Mucosa of descending colon (tissue), 3 donors: ENCODE measurements at regions not wholly inside any gene's neighbourhood (a gene's known extent, or its start where the extent isn't known, plus 50 kb on each side); places are given as distances from the start of the nearest gene placed in this dataset.

Source experiments
- ATAC-seq: fragments of 200-7000 bp; cut with Tn5 transposase; one replicate; pipeline ENCODE4 v1.9.1; 2020; ENCODE audit warnings: mild to moderate bottlenecking, moderate library complexity
- DNase-seq, 3 donors: peaks; one replicate each; pipeline ENCODE4 v3.0.0-alpha.2; 2020
- H3K36me3 ChIP-seq: fragments of 200-600 bp; one replicate; pipeline ENCODE4 v1.8.0; 2021; ENCODE audit warnings: low read depth, mild to moderate bottlenecking
- H3K4me1 ChIP-seq: fragments of 200-600 bp; one replicate; pipeline ENCODE4 v1.8.0; 2021; ENCODE audit warnings: low read depth, mild to moderate bottlenecking
- H3K4me3 ChIP-seq: fragments of 200-600 bp; one replicate; pipeline ENCODE4 v1.8.0; 2021; ENCODE audit warnings: mild to moderate bottlenecking
- H3K9me3 ChIP-seq: fragments of 200-600 bp; one replicate; pipeline ENCODE4 v1.8.0; 2021; ENCODE audit warnings: mild to moderate bottlenecking
- intact Hi-C, 2 donors: fragments of 100-400 bp; cut with DNase I in 1 of 2; cut with micrococcal nuclease in 1 of 2; formaldehyde crosslinking; loops; one replicate each; pipeline versions ENCODE4 v1.11.0 to v1.11.1; 2022; cut with DNase I, micrococcal nuclease
- TF ChIP-seq, protein P1 (sequence below): fragments of 200-600 bp; IDR thresholded peaks from one replicate; pipeline ENCODE4 v1.8.0; 2022; ENCODE audit warnings: antibody characterized with exemption, mild to moderate bottlenecking
- donor health status: DM: no; HTN: no; CAD: no; lungs with moderate emphysema.
- donor health status: DM: no; HTN: no; CAD: no.
- donor health status: DM: no; HTN: yes; CAD: no.

DNA sequence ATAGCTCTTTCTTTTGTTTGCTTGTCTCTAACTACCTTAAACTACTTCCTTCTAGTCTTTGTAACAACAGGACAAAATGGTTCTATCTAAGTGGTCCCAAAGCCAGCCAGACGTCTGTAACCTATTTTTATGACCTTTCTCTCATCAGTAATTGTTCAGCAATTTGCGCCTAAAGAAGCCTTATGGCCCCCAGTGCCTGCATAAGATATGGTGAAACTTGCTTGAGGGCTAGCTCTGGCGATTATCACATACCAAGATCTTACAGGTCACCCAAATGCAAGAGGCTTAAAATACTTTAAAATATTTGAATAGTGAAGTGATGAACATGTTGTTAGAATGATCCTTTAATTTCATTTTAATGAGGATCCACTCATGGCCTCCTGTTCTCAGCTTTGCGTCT, 369.4 kb downstream of the SOX2 start:
- Histone ChIP-seq H3K4me1 (no peaks in the 10 kb centered on the region), H3K36me3 (no peaks in the 10 kb centered on the region), H3K4me3 (no peak overlapping the region), H3K9me3 (no peaks in the 10 kb centered on the region)
- intact Hi-C loops = no loop called here
- ATAC-seq = no peak
- TF ChIP-seq, protein P1, sequence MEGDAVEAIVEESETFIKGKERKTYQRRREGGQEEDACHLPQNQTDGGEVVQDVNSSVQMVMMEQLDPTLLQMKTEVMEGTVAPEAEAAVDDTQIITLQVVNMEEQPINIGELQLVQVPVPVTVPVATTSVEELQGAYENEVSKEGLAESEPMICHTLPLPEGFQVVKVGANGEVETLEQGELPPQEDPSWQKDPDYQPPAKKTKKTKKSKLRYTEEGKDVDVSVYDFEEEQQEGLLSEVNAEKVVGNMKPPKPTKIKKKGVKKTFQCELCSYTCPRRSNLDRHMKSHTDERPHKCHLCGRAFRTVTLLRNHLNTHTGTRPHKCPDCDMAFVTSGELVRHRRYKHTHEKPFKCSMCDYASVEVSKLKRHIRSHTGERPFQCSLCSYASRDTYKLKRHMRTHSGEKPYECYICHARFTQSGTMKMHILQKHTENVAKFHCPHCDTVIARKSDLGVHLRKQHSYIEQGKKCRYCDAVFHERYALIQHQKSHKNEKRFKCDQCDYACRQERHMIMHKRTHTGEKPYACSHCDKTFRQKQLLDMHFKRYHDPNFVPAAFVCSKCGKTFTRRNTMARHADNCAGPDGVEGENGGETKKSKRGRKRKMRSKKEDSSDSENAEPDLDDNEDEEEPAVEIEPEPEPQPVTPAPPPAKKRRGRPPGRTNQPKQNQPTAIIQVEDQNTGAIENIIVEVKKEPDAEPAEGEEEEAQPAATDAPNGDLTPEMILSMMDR = no peak
- no peak for DNase-seq

DNA sequence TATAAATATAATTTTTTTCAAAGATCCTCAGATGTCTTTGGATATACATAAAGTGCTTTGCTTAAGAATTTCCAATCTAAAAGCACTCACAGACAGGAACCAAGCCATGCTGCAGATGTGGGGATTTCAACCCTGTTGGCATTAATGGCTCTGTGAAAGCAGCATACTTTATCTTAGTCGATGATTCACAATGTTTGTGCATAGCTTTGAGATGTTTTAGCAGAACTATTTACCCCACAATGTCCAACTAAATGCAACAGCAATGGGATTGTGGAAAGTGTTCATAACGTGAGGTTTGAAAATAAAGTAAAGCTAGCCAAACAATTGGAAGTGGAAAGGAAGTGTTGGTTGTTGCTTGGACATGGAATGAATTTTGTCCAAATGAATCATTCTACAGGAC, 371.4 kb downstream of the SOX2 start:
- Histone ChIP-seq H3K36me3 (no peaks in the 10 kb centered on the region), H3K9me3 (no peaks in the 10 kb centered on the region), H3K4me3 (no peak overlapping the region), H3K4me1 (no peaks in the 10 kb centered on the region)
- intact Hi-C loops = no loop called here
- DNase-seq = no peak
- ATAC-seq = no peak
- TF ChIP-seq, protein P1 = no peak

DNA sequence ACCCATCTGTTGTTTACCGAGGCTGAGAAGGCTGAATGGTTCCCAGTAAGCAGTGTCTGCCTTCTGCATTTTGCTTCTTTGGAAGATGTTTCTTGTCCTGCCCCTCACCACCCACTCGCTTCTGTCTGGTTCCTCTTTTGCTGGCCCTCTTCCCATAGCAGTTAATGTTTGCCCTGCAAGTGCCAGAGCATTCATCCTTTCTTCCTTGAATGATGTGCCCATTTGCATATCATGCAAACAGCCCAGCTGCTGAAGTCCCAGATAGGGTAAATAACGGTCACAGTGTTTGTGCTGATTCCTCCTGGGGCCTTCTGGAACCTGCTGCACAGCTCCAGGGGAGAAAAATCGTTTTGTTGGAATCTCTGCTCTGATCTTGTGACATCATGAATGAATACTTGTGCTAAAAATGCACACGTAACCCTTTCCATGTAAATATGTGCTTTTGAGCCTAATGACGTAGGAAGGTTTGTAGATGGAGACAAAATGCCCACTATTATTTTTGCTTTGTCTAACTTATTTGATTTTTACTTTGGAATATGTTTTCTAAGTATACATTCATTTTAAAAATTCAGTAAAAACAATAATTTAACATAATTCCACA, 381.0 kb downstream of the SOX2 start:
- intact Hi-C loops = no loop called here
- Histone ChIP-seq H3K4me3 (no peak overlapping the region), H3K4me1 (no peaks in the 10 kb centered on the region), H3K36me3 (no peaks in the 10 kb centered on the region), H3K9me3 (no peaks in the 10 kb centered on the region)
- TF ChIP-seq, protein P1 = no peak
- DNase-seq = no peak
- no peak for ATAC-seq

DNA sequence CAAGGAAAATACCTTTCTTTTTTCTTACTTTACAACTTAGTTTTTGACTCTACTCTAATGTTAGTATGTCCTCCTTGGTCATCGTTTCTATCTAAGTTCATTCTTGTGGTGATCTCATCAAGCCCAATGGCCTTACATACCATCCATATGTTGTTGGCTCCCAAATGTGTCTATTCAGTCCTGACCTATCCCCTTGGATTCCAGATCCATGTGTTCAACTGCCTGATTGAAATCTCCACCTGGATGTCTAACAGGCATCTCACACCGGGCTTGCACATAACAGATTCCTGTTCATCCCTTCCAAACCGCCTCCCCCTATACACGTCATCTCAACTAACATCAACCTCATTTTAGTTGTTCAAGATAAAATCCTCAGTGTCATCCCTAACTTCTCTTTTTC, 382.6 kb downstream of the SOX2 start:
- H3K36me3 ChIP-seq = no peaks in the 10 kb centered on the region
- DNase-seq (no peak), ATAC-seq (no peak)
- H3K4me1 ChIP-seq = no peaks in the 10 kb centered on the region
- TF ChIP-seq, protein P1 = no peak
- no peaks in the 10 kb centered on the region for H3K9me3 ChIP-seq
- intact Hi-C loops = no loop called here
- no peak overlapping the region for H3K4me3 ChIP-seq

DNA sequence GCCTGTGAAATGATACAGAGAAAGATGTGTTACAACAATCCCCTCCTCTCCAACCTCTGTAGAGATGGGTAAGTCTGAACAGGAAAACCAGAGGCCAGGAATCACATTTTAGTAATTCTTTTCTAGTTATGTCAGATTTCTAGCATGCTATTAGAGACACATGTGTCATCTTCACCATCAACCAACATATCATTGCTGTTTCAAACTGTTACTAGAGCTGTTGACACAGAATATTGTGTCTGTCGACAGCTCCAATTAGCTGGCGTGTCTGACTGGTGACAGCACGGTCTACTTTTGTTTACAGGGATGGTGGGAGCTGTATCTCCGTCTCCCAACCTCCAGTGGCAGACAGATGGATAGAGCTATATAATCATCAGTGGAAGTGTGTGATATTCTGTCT, 393.2 kb downstream of the SOX2 start:
- Histone ChIP-seq H3K9me3 (no peaks in the 10 kb centered on the region), H3K4me1 (no peaks in the 10 kb centered on the region), H3K4me3 (no peak overlapping the region), H3K36me3 (no peaks in the 10 kb centered on the region)
- TF ChIP-seq, protein P1 = no peak
- ATAC-seq (no peak), DNase-seq (no peak)
- intact Hi-C loops = no loop called here

DNA sequence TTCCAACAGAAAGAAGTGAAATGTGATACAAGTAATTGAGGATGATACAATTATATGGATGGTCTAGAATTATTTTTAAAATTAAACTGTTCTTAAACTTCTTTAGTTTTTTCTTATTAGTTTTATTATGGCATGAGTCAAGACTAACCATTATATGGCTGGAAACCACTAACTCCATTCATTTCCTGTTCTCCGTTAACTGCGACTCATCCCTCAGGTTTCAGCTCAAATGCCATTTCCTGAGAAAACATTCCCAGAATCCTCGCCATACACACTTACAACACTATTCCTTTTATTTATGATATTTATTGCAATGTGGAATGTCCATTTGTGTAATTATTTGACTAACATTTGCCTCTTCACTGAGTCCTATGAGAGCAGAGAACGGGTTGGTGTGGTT, 394.1 kb downstream of the SOX2 start:
- H3K4me3 ChIP-seq = no peak overlapping the region
- no peaks in the 10 kb centered on the region for H3K9me3 ChIP-seq
- no peaks in the 10 kb centered on the region for H3K36me3 ChIP-seq
- TF ChIP-seq, protein P1 = no peak
- DNase-seq (no peak), ATAC-seq (no peak)
- intact Hi-C loops = no loop called here
- H3K4me1 ChIP-seq = no peaks in the 10 kb centered on the region
